ENCODE measurements at regions not wholly inside any gene's neighbourhood (a gene's known extent, or its start where the extent isn't known, plus 50 kb on each side); places are given as distances from the start of the nearest gene placed in this dataset.

DNA sequence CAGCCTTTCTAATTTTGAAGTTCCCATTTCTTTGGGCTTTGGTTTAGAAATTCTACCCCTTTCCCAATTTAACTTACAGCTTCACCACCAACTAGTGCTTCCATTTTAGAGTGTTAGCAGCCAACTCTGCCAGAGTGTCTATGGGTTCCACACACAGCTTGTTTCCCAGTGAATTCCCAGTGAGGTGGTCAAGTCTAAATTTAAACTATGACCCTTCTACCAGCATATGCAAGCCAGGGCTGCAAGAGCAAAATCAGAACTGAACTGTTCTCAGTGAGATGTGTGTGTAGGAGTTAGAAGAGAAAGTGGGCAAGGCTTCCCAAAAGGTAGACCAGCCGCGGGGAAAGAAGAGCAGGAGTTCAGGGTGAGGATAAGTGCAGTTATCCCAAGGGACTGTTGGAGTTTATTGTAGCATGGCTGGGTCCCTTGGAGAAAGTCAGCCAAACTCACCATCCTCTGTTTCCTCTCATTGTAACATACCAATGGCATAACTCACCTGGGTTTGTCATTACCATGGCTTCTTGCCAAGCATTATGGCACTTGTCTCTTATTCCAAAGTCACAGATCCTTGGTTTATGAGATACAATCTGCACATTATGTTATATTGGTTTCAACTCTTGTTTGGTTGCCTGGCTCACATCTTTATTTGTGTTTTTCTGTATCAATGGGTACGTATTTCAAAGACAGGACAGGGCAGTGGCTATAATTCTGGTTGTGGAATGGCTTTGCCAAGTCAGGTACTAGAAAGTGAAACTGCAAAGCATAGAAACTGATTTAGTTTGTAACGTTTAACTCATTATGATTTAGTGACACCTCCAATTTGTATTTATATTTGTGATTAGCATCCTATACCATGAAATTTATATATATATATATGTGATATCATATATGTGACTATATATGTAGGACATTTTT lies 130.2 kb upstream of the UMPS start:
- Histone ChIP-seq H3K27me3 (ENCODE audit: low read length) (no peaks in the 10 kb centered on the region), H3K9me2 (replicated peaks; ENCODE audit: insufficient read depth, low read length) (no peaks in the 10 kb centered on the region), H4K20me1 (ENCODE audit: low read depth, low read length) (no peaks in the 10 kb centered on the region), H3K27ac (ENCODE audit: low read depth, low read length) (no peak overlapping the region), H3K9ac (ENCODE audit: low read length) (no peak overlapping the region), H3K4me2 (ENCODE audit: low read depth, low read length, poor library complexity, severe bottlenecking) (no peak overlapping the region), H3K36me3 (ENCODE audit: low read length) (no peaks in the 10 kb centered on the region), H3K79me2 (ENCODE audit: insufficient read depth, low read length) (no peaks in the 10 kb centered on the region), H3F3A (ENCODE audit: insufficient read depth) (no peaks in the 10 kb centered on the region), H3K9me3 (ENCODE audit: insufficient read depth, low read length) (no peaks in the 10 kb centered on the region), H3K4me3 (ENCODE audit: insufficient read depth, low read length, poor library complexity, severe bottlenecking) (no peak overlapping the region), H2AFZ (ENCODE audit: low read depth, low read length, severe bottlenecking) (no peak overlapping the region)
- no peak for TF ChIP-seq CTCF (IDR thresholded peaks at IDR 0.05; ENCODE audit: insufficient read depth, low read length, poor library complexity, severe bottlenecking)
- no peak for TF ChIP-seq EZH2phosphoT487 (conservative IDR thresholded peaks at IDR 0.05; ENCODE audit: low read length)

DNA sequence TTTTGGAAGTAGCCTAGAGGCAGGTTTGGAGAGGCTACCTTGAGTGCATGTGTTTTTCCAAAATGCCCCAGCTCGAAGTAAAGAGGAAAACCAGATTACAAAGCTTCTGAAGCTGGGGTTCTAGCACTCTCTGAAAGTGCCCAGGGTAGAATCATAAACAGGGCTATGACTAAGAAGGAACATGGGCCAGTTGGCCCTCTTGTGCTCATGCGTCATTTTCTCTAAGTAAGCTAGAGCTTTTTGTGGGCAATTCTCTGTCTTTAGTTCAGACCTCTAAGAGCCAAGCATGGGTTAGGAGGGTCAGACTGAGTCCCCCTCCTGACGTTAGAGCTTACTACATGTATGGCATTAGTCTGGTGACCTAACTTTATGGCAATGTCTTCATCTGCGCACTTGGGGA lies 129.5 kb upstream of the UMPS start:
- Histone ChIP-seq H3K4me3 (ENCODE audit: insufficient read depth, low read length, poor library complexity, severe bottlenecking) (no peak overlapping the region), H3K36me3 (ENCODE audit: low read length) (no peaks in the 10 kb centered on the region), H3F3A (ENCODE audit: insufficient read depth) (no peaks in the 10 kb centered on the region), H3K27me3 (ENCODE audit: low read length) (no peaks in the 10 kb centered on the region), H2AFZ (ENCODE audit: low read depth, low read length, severe bottlenecking) (no peak overlapping the region), H3K79me2 (ENCODE audit: insufficient read depth, low read length) (no peaks in the 10 kb centered on the region), H3K9me2 (replicated peaks; ENCODE audit: insufficient read depth, low read length) (no peaks in the 10 kb centered on the region), H3K27ac (ENCODE audit: low read depth, low read length) (no peak overlapping the region), H4K20me1 (ENCODE audit: low read depth, low read length) (no peaks in the 10 kb centered on the region), H3K9ac (ENCODE audit: low read length) (no peak overlapping the region), H3K9me3 (ENCODE audit: insufficient read depth, low read length) (no peaks in the 10 kb centered on the region), H3K4me2 (ENCODE audit: low read depth, low read length, poor library complexity, severe bottlenecking) (no peak overlapping the region)
- no peak for TF ChIP-seq EZH2phosphoT487 (conservative IDR thresholded peaks at IDR 0.05; ENCODE audit: low read length)
- no peak for TF ChIP-seq CTCF (IDR thresholded peaks at IDR 0.05; ENCODE audit: insufficient read depth, low read length, poor library complexity, severe bottlenecking)

DNA sequence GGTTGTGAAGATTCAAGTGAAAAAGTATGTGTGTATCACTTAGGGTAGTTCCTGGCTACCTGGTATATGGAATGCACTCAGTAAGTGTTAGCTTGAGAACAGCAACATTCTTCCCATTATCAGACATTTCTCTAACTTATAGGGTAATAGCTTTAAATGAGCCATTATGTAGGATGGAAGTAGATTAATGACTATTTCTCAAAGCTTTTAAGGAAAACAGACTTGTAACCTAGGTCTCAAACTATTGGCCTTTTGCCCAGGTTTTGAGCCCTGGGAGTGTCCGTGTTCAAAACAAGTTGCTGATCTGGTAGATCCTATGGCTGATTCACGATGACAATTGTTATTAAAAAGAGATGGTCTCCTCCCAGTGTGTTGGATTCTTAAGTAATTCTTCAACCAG lies 129.1 kb upstream of the UMPS start:
- Histone ChIP-seq H3K4me3 (ENCODE audit: insufficient read depth, low read length, poor library complexity, severe bottlenecking) (no peak overlapping the region), H2AFZ (ENCODE audit: low read depth, low read length, severe bottlenecking) (no peak overlapping the region), H3K9me2 (replicated peaks; ENCODE audit: insufficient read depth, low read length) (no peaks in the 10 kb centered on the region), H3K9ac (ENCODE audit: low read length) (no peak overlapping the region), H3F3A (ENCODE audit: insufficient read depth) (no peaks in the 10 kb centered on the region), H3K27me3 (ENCODE audit: low read length) (no peaks in the 10 kb centered on the region), H3K36me3 (ENCODE audit: low read length) (no peaks in the 10 kb centered on the region), H3K79me2 (ENCODE audit: insufficient read depth, low read length) (no peaks in the 10 kb centered on the region), H3K4me2 (ENCODE audit: low read depth, low read length, poor library complexity, severe bottlenecking) (no peak overlapping the region), H3K9me3 (ENCODE audit: insufficient read depth, low read length) (no peaks in the 10 kb centered on the region), H4K20me1 (ENCODE audit: low read depth, low read length) (no peaks in the 10 kb centered on the region), H3K27ac (ENCODE audit: low read depth, low read length) (no peak overlapping the region)
- TF ChIP-seq CTCF (IDR thresholded peaks at IDR 0.05; ENCODE audit: insufficient read depth, low read length, poor library complexity, severe bottlenecking) (no peak), EZH2phosphoT487 (conservative IDR thresholded peaks at IDR 0.05; ENCODE audit: low read length) (no peak)

Measured in SU-DHL-6 (cell line).